ENCODE measurements at regions not wholly inside any gene's neighbourhood (a gene's known extent, or its start where the extent isn't known, plus 50 kb on each side); places are given as distances from the start of the nearest gene placed in this dataset.

DNA sequence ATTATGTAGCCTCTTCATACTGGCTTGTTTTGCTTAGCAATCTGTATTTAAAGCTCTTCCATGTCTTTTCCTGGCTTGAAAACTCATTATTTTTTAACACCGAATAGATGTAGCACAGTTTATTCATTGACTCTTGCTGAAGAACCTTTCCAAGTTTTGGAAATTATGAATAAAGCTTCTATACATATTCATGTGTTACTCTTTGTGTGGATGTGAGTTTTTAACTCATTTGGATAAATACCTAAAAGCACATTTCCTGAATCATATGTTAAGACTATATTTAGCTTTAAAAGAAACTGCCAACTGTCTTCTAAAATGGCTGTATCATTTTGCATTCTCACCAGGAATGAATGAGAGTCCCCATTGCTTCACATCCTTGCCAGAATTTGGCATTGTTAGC lies 2061.7 kb upstream of the AGA start:
- no peak overlapping the region for H3K27ac ChIP-seq (ENCODE audit: low read length, poor library complexity, severe bottlenecking)
- WGBS = no CpG with 5 or more reads among the region's 1 CpG
- H3K79me1 ChIP-seq (replicated peaks; ENCODE audit: low read length, poor library complexity, severe bottlenecking) = no peaks in the 10 kb centered on the region
- no peak overlapping the region for H2BK5ac ChIP-seq (ENCODE audit: low read depth, low read length, poor library complexity, severe bottlenecking)
- H4K91ac ChIP-seq (ENCODE audit: low read length) = no peak overlapping the region
- no peak overlapping the region for H2BK15ac ChIP-seq (ENCODE audit: low read depth, poor library complexity, severe bottlenecking)
- no peak overlapping the region for H3K14ac ChIP-seq (ENCODE audit: low read length in 2 of 2)
- no peak overlapping the region for H3K4me2 ChIP-seq (ENCODE audit: low read length, poor library complexity, severe bottlenecking)
- no peak overlapping the region for H2BK12ac ChIP-seq (ENCODE audit: low read length in 2 of 2)
- H3K4me1 ChIP-seq (ENCODE audit: control insufficient read depth, insufficient read depth, low read depth, low read length) = no peaks in the 10 kb centered on the region
- H2AFZ ChIP-seq (ENCODE audit: low read depth, low read length) = no peak overlapping the region
- H3K9ac ChIP-seq (ENCODE audit: low read length) = no peak overlapping the region
- H3K4ac ChIP-seq (ENCODE audit: low read depth in 1 of 2, low read length in 2 of 2) = no peak overlapping the region
- no peak overlapping the region for H2AK5ac ChIP-seq (ENCODE audit: low read length, severe bottlenecking)
- H3K9me3 ChIP-seq (ENCODE audit: control insufficient read depth, low read length) = peaks cover 21% of the 10 kb centered on the region
- H3K4me3 ChIP-seq (ENCODE audit: insufficient read depth in 1 of 2, low read depth in 1 of 2, low read length in 2 of 2) = no peak overlapping the region
- H3K27me3 ChIP-seq (ENCODE audit: control insufficient read depth in 1 of 2, insufficient read depth in 1 of 2, low read length in 2 of 2) = no peaks in the 10 kb centered on the region
- H4K8ac ChIP-seq (ENCODE audit: low read length) = no peak overlapping the region
- H3K36me3 ChIP-seq (ENCODE audit: control insufficient read depth in 1 of 2, insufficient read depth in 2 of 2, low read depth in 1 of 2, low read length in 2 of 2) = no peaks in the 10 kb centered on the region
- no peak overlapping the region for H2BK120ac ChIP-seq (ENCODE audit: low read depth, low read length)
- DNase-seq = no peak
- no peak overlapping the region for H3K23ac ChIP-seq (ENCODE audit: low read length in 2 of 2)
- no peak overlapping the region for H3K18ac ChIP-seq (ENCODE audit: low read depth in 1 of 2, low read length in 2 of 2)

DNA sequence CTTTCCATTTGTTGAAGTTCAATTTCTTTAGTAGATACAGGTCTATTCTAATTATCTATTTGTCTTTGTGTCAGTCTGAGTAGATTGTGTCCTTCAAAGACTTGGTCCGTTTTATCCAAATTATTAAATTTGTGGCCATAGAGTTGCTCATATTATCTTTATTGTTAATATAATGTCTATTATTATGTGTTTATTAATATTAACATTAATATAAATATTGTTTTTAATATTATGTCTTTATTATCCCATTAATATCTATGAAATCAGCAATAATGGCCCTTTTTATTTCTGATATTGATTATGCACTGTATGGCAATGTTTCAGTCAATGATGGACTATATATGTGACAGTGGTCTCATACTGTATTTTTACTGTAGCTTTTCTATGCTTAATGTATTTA lies 2067.3 kb upstream of the AGA start:
- no peak overlapping the region for H3K4ac ChIP-seq (ENCODE audit: low read depth in 1 of 2, low read length in 2 of 2)
- H3K27ac ChIP-seq (ENCODE audit: low read length, poor library complexity, severe bottlenecking) = no peak overlapping the region
- H3K4me3 ChIP-seq (ENCODE audit: insufficient read depth in 1 of 2, low read depth in 1 of 2, low read length in 2 of 2) = no peak overlapping the region
- H3K4me1 ChIP-seq (ENCODE audit: control insufficient read depth, insufficient read depth, low read depth, low read length) = no peaks in the 10 kb centered on the region
- no CpG with 5 or more reads among the region's 1 CpG for WGBS
- H2BK5ac ChIP-seq (ENCODE audit: low read depth, low read length, poor library complexity, severe bottlenecking) = no peak overlapping the region
- H3K4me2 ChIP-seq (ENCODE audit: low read length, poor library complexity, severe bottlenecking) = no peak overlapping the region
- no peak overlapping the region for H3K18ac ChIP-seq (ENCODE audit: low read depth in 1 of 2, low read length in 2 of 2)
- H3K9ac ChIP-seq (ENCODE audit: low read length) = no peak overlapping the region
- H2AFZ ChIP-seq (ENCODE audit: low read depth, low read length) = no peak overlapping the region
- H3K27me3 ChIP-seq (ENCODE audit: control insufficient read depth in 1 of 2, insufficient read depth in 1 of 2, low read length in 2 of 2) = no peaks in the 10 kb centered on the region
- no peak for DNase-seq
- no peak overlapping the region for H3K14ac ChIP-seq (ENCODE audit: low read length in 2 of 2)
- no peak overlapping the region for H2BK120ac ChIP-seq (ENCODE audit: low read depth, low read length)
- H3K9me3 ChIP-seq (ENCODE audit: control insufficient read depth, low read length) = peaks cover 30% of the 10 kb centered on the region
- no peaks in the 10 kb centered on the region for H3K79me1 ChIP-seq (replicated peaks; ENCODE audit: low read length, poor library complexity, severe bottlenecking)
- H3K36me3 ChIP-seq (ENCODE audit: control insufficient read depth in 1 of 2, insufficient read depth in 2 of 2, low read depth in 1 of 2, low read length in 2 of 2) = no peaks in the 10 kb centered on the region
- H2BK15ac ChIP-seq (ENCODE audit: low read depth, poor library complexity, severe bottlenecking) = no peak overlapping the region
- H3K23ac ChIP-seq (ENCODE audit: low read length in 2 of 2) = no peak overlapping the region
- no peak overlapping the region for H4K91ac ChIP-seq (ENCODE audit: low read length)
- no peak overlapping the region for H2BK12ac ChIP-seq (ENCODE audit: low read length in 2 of 2)
- no peak overlapping the region for H4K8ac ChIP-seq (ENCODE audit: low read length)
- H2AK5ac ChIP-seq (ENCODE audit: low read length, severe bottlenecking) = no peak overlapping the region

- H4K8ac ChIP-seq (ENCODE audit: low read length) = no peak overlapping the region
Measured at GRCh38 chr4:179521952-179522351, 2079.7 kb upstream of the AGA start.

DNA sequence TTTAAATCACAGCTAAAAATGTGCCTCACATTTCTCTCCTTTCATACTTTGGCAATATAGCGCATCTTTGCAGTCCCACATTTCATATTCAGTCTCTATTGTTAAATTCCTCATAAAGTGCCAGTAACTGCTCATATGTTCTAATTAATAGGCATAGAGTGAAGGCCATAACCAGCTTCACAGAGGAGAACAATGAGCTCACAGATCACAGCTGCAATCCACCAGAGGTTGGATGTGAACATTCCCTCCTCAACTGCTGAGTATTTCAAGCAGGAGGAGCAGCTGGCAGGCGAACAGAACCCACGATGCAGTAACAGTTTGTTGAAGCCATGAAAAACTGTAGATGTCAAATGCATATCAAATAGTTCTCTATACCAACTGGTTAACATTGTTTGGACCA lies 2088.7 kb upstream of the AGA start:
- no peak overlapping the region for H3K9ac ChIP-seq (ENCODE audit: low read length)
- H4K91ac ChIP-seq (ENCODE audit: low read length) = no peak overlapping the region
- no peak overlapping the region for H3K4me2 ChIP-seq (ENCODE audit: low read length, poor library complexity, severe bottlenecking)
- H4K8ac ChIP-seq (ENCODE audit: low read length) = no peak overlapping the region
- H3K36me3 ChIP-seq (ENCODE audit: control insufficient read depth in 1 of 2, insufficient read depth in 2 of 2, low read depth in 1 of 2, low read length in 2 of 2) = no peaks in the 10 kb centered on the region
- H2AK5ac ChIP-seq (ENCODE audit: low read length, severe bottlenecking) = no peak overlapping the region
- H3K4me3 ChIP-seq (ENCODE audit: insufficient read depth in 1 of 2, low read depth in 1 of 2, low read length in 2 of 2) = no peak overlapping the region
- H2AFZ ChIP-seq (ENCODE audit: low read depth, low read length) = no peak overlapping the region
- H3K18ac ChIP-seq (ENCODE audit: low read depth in 1 of 2, low read length in 2 of 2) = no peak overlapping the region
- 100% methylated on average over 3 of the region's 3 CpGs for WGBS
- H3K4ac ChIP-seq (ENCODE audit: low read depth in 1 of 2, low read length in 2 of 2) = no peak overlapping the region
- H3K23ac ChIP-seq (ENCODE audit: low read length in 2 of 2) = no peak overlapping the region
- no peak overlapping the region for H2BK120ac ChIP-seq (ENCODE audit: low read depth, low read length)
- H3K27ac ChIP-seq (ENCODE audit: low read length, poor library complexity, severe bottlenecking) = no peak overlapping the region
- no peaks in the 10 kb centered on the region for H3K27me3 ChIP-seq (ENCODE audit: control insufficient read depth in 1 of 2, insufficient read depth in 1 of 2, low read length in 2 of 2)
- H3K79me1 ChIP-seq (replicated peaks; ENCODE audit: low read length, poor library complexity, severe bottlenecking) = no peaks in the 10 kb centered on the region
- H2BK12ac ChIP-seq (ENCODE audit: low read length in 2 of 2) = no peak overlapping the region
- DNase-seq = no peak
- H3K14ac ChIP-seq (ENCODE audit: low read length in 2 of 2) = no peak overlapping the region
- no peaks in the 10 kb centered on the region for H3K4me1 ChIP-seq (ENCODE audit: control insufficient read depth, insufficient read depth, low read depth, low read length)
- no peak overlapping the region for H2BK15ac ChIP-seq (ENCODE audit: low read depth, poor library complexity, severe bottlenecking)
- H3K9me3 ChIP-seq (ENCODE audit: control insufficient read depth, low read length) = peaks cover 20% of the 10 kb centered on the region
- no peak overlapping the region for H2BK5ac ChIP-seq (ENCODE audit: low read depth, low read length, poor library complexity, severe bottlenecking)

More at GRCh38 chr4:179521952-179522351, 2079.7 kb upstream of the AGA start:
- Histone ChIP-seq H3K14ac (ENCODE audit: low read length in 2 of 2) (no peak overlapping the region), H2AFZ (ENCODE audit: low read depth, low read length) (no peak overlapping the region), H2BK5ac (ENCODE audit: low read depth, low read length, poor library complexity, severe bottlenecking) (no peak overlapping the region), H3K9ac (ENCODE audit: low read length) (no peak overlapping the region), H3K9me3 (ENCODE audit: control insufficient read depth, low read length) (peaks cover 13% of the 10 kb centered on the region), H4K91ac (ENCODE audit: low read length) (no peak overlapping the region), H3K4me1 (ENCODE audit: control insufficient read depth, insufficient read depth, low read depth, low read length) (no peaks in the 10 kb centered on the region), H2BK12ac (ENCODE audit: low read length in 2 of 2) (no peak overlapping the region), H2BK120ac (ENCODE audit: low read depth, low read length) (no peak overlapping the region), H3K27me3 (ENCODE audit: control insufficient read depth in 1 of 2, insufficient read depth in 1 of 2, low read length in 2 of 2) (no peaks in the 10 kb centered on the region), H3K18ac (ENCODE audit: low read depth in 1 of 2, low read length in 2 of 2) (no peak overlapping the region), H3K23ac (ENCODE audit: low read length in 2 of 2) (no peak overlapping the region), H3K4me3 (ENCODE audit: insufficient read depth in 1 of 2, low read depth in 1 of 2, low read length in 2 of 2) (no peak overlapping the region), H3K79me1 (replicated peaks; ENCODE audit: low read length, poor library complexity, severe bottlenecking) (no peaks in the 10 kb centered on the region), H3K4ac (ENCODE audit: low read depth in 1 of 2, low read length in 2 of 2) (no peak overlapping the region), H2AK5ac (ENCODE audit: low read length, severe bottlenecking) (no peak overlapping the region), H2BK15ac (ENCODE audit: low read depth, poor library complexity, severe bottlenecking) (no peak overlapping the region), H3K4me2 (ENCODE audit: low read length, poor library complexity, severe bottlenecking) (no peak overlapping the region), H3K27ac (ENCODE audit: low read length, poor library complexity, severe bottlenecking) (no peak overlapping the region), H3K36me3 (ENCODE audit: control insufficient read depth in 1 of 2, insufficient read depth in 2 of 2, low read depth in 1 of 2, low read length in 2 of 2) (no peaks in the 10 kb centered on the region)
- no peak for DNase-seq
- WGBS = 100% methylated on average over 1 of the region's 2 CpGs

All from mesenchymal stem cell (in vitro differentiated cells and primary cell).